ENCODE measurements at regions not wholly inside any gene's neighbourhood (a gene's known extent, or its start where the extent isn't known, plus 50 kb on each side); places are given as distances from the start of the nearest gene placed in this dataset.

- TF ChIP-seq EP300 (IDR thresholded peaks at IDR 0.05) (no peak), POLR2AphosphoS5 (IDR thresholded peaks at IDR 0.05) (no peak), POLR2A (IDR thresholded peaks at IDR 0.05) (no peak), CTCF (IDR thresholded peaks at IDR 0.05) (no peak)
- no peak for ATAC-seq
Observed at GRCh38 chr2:223161873-223162458, 110.0 kb downstream of the KCNE4 start.

GRCh38 chr2:223165423-223166214, 113.6 kb downstream of the KCNE4 start:
- no peak for ATAC-seq
- Histone ChIP-seq H3K9me3 (no peaks in the 10 kb centered on the region), H3K4me3 (no peak overlapping the region), H3K27me3 (no peaks in the 10 kb centered on the region), H3K27ac (no peak overlapping the region), H3K36me3 (no peaks in the 10 kb centered on the region), H3K4me1 (no peaks in the 10 kb centered on the region)
- TF ChIP-seq POLR2AphosphoS5 (IDR thresholded peaks at IDR 0.05) (no peak), CTCF (IDR thresholded peaks at IDR 0.05) (no peak), EP300 (IDR thresholded peaks at IDR 0.05) (no peak), POLR2A (IDR thresholded peaks at IDR 0.05) (no peak)
- 67 to 100% methylated on average over 1 to 2 of the region's 2 CpGs for WGBS, 2 donors (ENCODE audit: low coverage in 1 of 2)

More at GRCh38 chr2:223161873-223162458, 110.0 kb downstream of the KCNE4 start:
- Histone ChIP-seq H3K27me3 (no peaks in the 10 kb centered on the region), H3K4me1 (no peaks in the 10 kb centered on the region), H3K27ac (no peak overlapping the region), H3K4me3 (no peak overlapping the region), H3K36me3 (no peaks in the 10 kb centered on the region), H3K9me3 (no peaks in the 10 kb centered on the region)
- 46 to 50% methylated on average over 1 to 3 of the region's 8 CpGs for WGBS, 2 donors (ENCODE audit: low coverage in 1 of 2)

- no peak for ATAC-seq
- Histone ChIP-seq H3K4me3 (no peak overlapping the region), H3K4me1 (no peaks in the 10 kb centered on the region), H3K27ac (no peak overlapping the region), H3K9me3 (no peaks in the 10 kb centered on the region), H3K27me3 (no peaks in the 10 kb centered on the region), H3K36me3 (no peaks in the 10 kb centered on the region)
- no peak for TF ChIP-seq CTCF (IDR thresholded peaks at IDR 0.05)
- TF ChIP-seq POLR2A (IDR thresholded peaks at IDR 0.05): no peak
- TF ChIP-seq EP300 (IDR thresholded peaks at IDR 0.05): no peak
- no peak for TF ChIP-seq POLR2AphosphoS5 (IDR thresholded peaks at IDR 0.05)
Observed at GRCh38 chr2:223166215-223166493, 114.2 kb downstream of the KCNE4 start.

- WGBS, 2 donors (ENCODE audit: low coverage in 1 of 2): 88 to 94% methylated on average over 6 of the region's 6 CpGs
- Histone ChIP-seq H3K36me3 (no peaks in the 10 kb centered on the region), H3K27me3 (no peaks in the 10 kb centered on the region), H3K4me3 (no peak overlapping the region), H3K4me1 (no peaks in the 10 kb centered on the region), H3K27ac (no peak overlapping the region), H3K9me3 (no peaks in the 10 kb centered on the region)
- TF ChIP-seq EP300 (IDR thresholded peaks at IDR 0.05) (no peak), POLR2AphosphoS5 (IDR thresholded peaks at IDR 0.05) (no peak), CTCF (IDR thresholded peaks at IDR 0.05) (no peak), POLR2A (IDR thresholded peaks at IDR 0.05) (no peak)
- no peak for ATAC-seq
Observed at GRCh38 chr2:223166983-223167650, 115.1 kb downstream of the KCNE4 start.
